Activated T-helper 17 cell treated with anti-CD3 and anti-CD28 coated beads, Interleukin-2, amount 50 U/mL, for 72 hours (primary cell): ENCODE measurements at regions not wholly inside any gene's neighbourhood (a gene's known extent, or its start where the extent isn't known, plus 50 kb on each side); places are given as distances from the start of the nearest gene placed in this dataset.
A peak's percentile ranks its signal among the peaks of the same experiment; 100 is the strongest.

Experiments
- ATAC-seq: fragments of 150-1000 bp; cut with Tn5 transposase; replicated peaks from 2 replicates; pipeline ENCODE4 v1.10.0; 2021; ENCODE audit warnings: mild to moderate bottlenecking, moderate library complexity
- H3K27ac Mint-ChIP-seq: one replicate; pipeline ENCODE4 v1.8.0; 2022; ENCODE audit warnings: mixed read lengths
- H3K27me3 Mint-ChIP-seq: one replicate; pipeline ENCODE4 v1.8.0; 2022; ENCODE audit warnings: mixed read lengths
- H3K36me3 Mint-ChIP-seq: one replicate; pipeline ENCODE4 v1.8.0; 2022; ENCODE audit warnings: low read depth, mild to moderate bottlenecking, mixed read lengths
- H3K4me1 Mint-ChIP-seq: one replicate; pipeline ENCODE4 v1.8.0; 2022; ENCODE audit warnings: mixed read lengths
- H3K4me3 Mint-ChIP-seq: one replicate; pipeline ENCODE4 v1.8.0; 2022; ENCODE audit warnings: mild to moderate bottlenecking, mixed read lengths
- H3K9me3 Mint-ChIP-seq: one replicate; pipeline ENCODE4 v1.8.0; 2022; ENCODE audit warnings: mixed read lengths

GRCh38 chr6:129778793-129779192, 68.8 kb upstream of the ARHGAP18 start:
- Mint-ChIP-seq H3K4me3 (no peak overlapping the region), H3K4me1 (no peaks in the 10 kb centered on the region), H3K27ac (no peak overlapping the region), H3K36me3 (no peaks in the 10 kb centered on the region), H3K27me3 (peaks cover 2% of the 10 kb centered on the region), H3K9me3 (peaks cover 4% of the 10 kb centered on the region)
- ATAC-seq: no peak

- Mint-ChIP-seq H3K27me3 (peaks cover 2% of the 10 kb centered on the region), H3K27ac (no peak overlapping the region), H3K4me3 (no peak overlapping the region), H3K36me3 (no peaks in the 10 kb centered on the region), H3K4me1 (no peaks in the 10 kb centered on the region), H3K9me3 (peaks cover 4% of the 10 kb centered on the region)
- ATAC-seq: no peak
Measured at GRCh38 chr6:129777371-129777770, 67.4 kb upstream of the ARHGAP18 start.

- Mint-ChIP-seq H3K4me3 (no peak overlapping the region), H3K27me3 (peaks cover 2% of the 10 kb centered on the region), H3K4me1 (no peaks in the 10 kb centered on the region), H3K27ac (no peak overlapping the region), H3K36me3 (no peaks in the 10 kb centered on the region), H3K9me3 (peaks cover 4% of the 10 kb centered on the region)
- ATAC-seq: peak; percentile 59
Measured at GRCh38 chr6:129776542-129777330, 66.8 kb upstream of the ARHGAP18 start.

GRCh38 chr6:129774697-129775447, 64.9 kb upstream of the ARHGAP18 start:
- H3K4me1 Mint-ChIP-seq: no peaks in the 10 kb centered on the region
- H3K9me3 Mint-ChIP-seq: peaks cover 4% of the 10 kb centered on the region
- H3K27ac Mint-ChIP-seq: no peak overlapping the region
- no peak overlapping the region for H3K4me3 Mint-ChIP-seq
- no peaks in the 10 kb centered on the region for H3K27me3 Mint-ChIP-seq
- H3K36me3 Mint-ChIP-seq: no peaks in the 10 kb centered on the region
- ATAC-seq: peak; percentile 55

- no peaks in the 10 kb centered on the region for H3K36me3 Mint-ChIP-seq
- no peak for ATAC-seq
- H3K4me1 Mint-ChIP-seq: no peaks in the 10 kb centered on the region
- no peaks in the 10 kb centered on the region for H3K27me3 Mint-ChIP-seq
- H3K4me3 Mint-ChIP-seq: no peak overlapping the region
- no peak overlapping the region for H3K27ac Mint-ChIP-seq
- peaks cover 4% of the 10 kb centered on the region for H3K9me3 Mint-ChIP-seq
Measured at GRCh38 chr6:129773304-129773703, 63.3 kb upstream of the ARHGAP18 start.

- no peak for ATAC-seq
- Mint-ChIP-seq H3K27me3 (no peaks in the 10 kb centered on the region), H3K36me3 (no peaks in the 10 kb centered on the region), H3K4me1 (peaks cover 5% of the 10 kb centered on the region), H3K4me3 (no peak overlapping the region), H3K9me3 (no peaks in the 10 kb centered on the region), H3K27ac (no peak overlapping the region)
Measured at GRCh38 chr6:129771678-129772077, 61.7 kb upstream of the ARHGAP18 start.

- no peaks in the 10 kb centered on the region for H3K36me3 Mint-ChIP-seq
- ATAC-seq: no peak
- H3K27ac Mint-ChIP-seq: no peak overlapping the region
- H3K9me3 Mint-ChIP-seq: no peaks in the 10 kb centered on the region
- peaks cover 10% of the 10 kb centered on the region for H3K27me3 Mint-ChIP-seq
- peak overlapping the region; percentile 74 for H3K4me3 Mint-ChIP-seq
- peaks cover 5% of the 10 kb centered on the region for H3K4me1 Mint-ChIP-seq
Measured at GRCh38 chr6:129767776-129768485, 58.0 kb upstream of the ARHGAP18 start.

GRCh38 chr6:129766959-129767728, 57.2 kb upstream of the ARHGAP18 start:
- Mint-ChIP-seq H3K4me3 (peak overlapping the region; percentile 74), H3K4me1 (peaks cover 5% of the 10 kb centered on the region), H3K27ac (peak overlapping the region; percentile 21), H3K27me3 (peaks cover 15% of the 10 kb centered on the region), H3K36me3 (no peaks in the 10 kb centered on the region), H3K9me3 (no peaks in the 10 kb centered on the region)
- peak; percentile 99 for ATAC-seq

- no peak for ATAC-seq
- Mint-ChIP-seq H3K27ac (no peak overlapping the region), H3K36me3 (no peaks in the 10 kb centered on the region), H3K4me3 (no peak overlapping the region), H3K27me3 (peaks cover 22% of the 10 kb centered on the region), H3K9me3 (no peaks in the 10 kb centered on the region), H3K4me1 (peaks cover 5% of the 10 kb centered on the region)
Measured at GRCh38 chr6:129764761-129765407, 54.9 kb upstream of the ARHGAP18 start.

- Mint-ChIP-seq H3K4me1 (no peaks in the 10 kb centered on the region), H3K27ac (no peak overlapping the region), H3K9me3 (no peaks in the 10 kb centered on the region), H3K36me3 (no peaks in the 10 kb centered on the region), H3K4me3 (no peak overlapping the region), H3K27me3 (peaks cover 22% of the 10 kb centered on the region)
- no peak for ATAC-seq
Measured at GRCh38 chr6:129759796-129760605, 50.0 kb upstream of the ARHGAP18 start.
